NT2/D1 (cell line): ENCODE measurements at regions not wholly inside any gene's neighbourhood (a gene's known extent, or its start where the extent isn't known, plus 50 kb on each side); places are given as distances from the start of the nearest gene placed in this dataset.
"Not testable (repeated sequence)": the region's sequence is repeated elsewhere in the genome, so short reads cannot be mapped to it uniquely, and the experiment has no call there.

Source experiments
- YY1 ChIP-seq: IDR thresholded peaks from 2 replicates; pipeline ENCODE4 v1.6.1; 2011; ENCODE audit not compliant: insufficient read length, insufficient read depth
- ZNF274 ChIP-seq: IDR thresholded peaks from 2 replicates; pipeline ENCODE4 v1.6.1; 2011; ENCODE audit warnings: mild to moderate bottlenecking, low read depth, low read length

- TF ChIP-seq ZNF274, YY1: not testable (repeated sequence)
Observed at GRCh38 chr7:79625921-79626320, 172.5 kb upstream of the MAGI2 start.
